ENCODE measurements at regions not wholly inside any gene's neighbourhood (a gene's known extent, or its start where the extent isn't known, plus 50 kb on each side); places are given as distances from the start of the nearest gene placed in this dataset.
"Not testable (repeated sequence)": the region's sequence is repeated elsewhere in the genome, so short reads cannot be mapped to it uniquely, and the experiment has no call there.

GRCh38 chr9:81424431-81424830 is 264.9 kb downstream of the TLE1 start:
- no peak for DNase-seq

DNA sequence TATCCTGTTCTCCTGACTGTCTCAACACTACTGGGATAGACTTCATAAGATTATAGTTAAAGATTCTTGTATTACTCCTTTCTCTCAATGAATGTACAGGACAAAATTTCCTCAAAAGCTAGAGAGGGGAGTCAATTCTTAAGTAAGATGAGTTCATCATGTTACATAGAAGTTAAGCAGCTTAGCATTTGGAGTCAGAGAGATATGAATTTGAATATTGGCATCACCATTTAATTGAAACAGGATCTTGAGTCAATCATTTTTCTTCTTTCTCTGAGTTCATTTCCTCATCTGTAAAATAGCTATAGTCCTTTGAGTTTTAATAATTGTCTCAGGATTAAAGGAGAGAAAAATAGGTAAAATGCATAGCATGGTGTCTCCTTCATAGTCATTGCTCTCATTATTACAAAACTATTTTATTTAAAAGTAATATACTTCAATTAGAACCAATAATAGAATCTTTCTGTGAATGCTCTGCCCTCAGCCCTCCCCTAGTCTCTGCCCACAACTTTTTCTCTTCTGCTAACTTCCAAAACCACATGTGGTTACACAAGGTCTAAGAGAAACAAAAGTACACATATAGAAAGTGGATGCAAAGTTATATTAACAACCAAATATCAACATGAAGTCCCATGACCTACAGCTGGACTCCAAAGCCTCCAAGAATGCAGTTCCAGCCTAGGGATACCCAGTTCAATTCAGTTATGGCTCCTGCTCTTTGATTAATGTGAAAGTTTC is 265.6 kb downstream of the TLE1 start:
- peak in 1 of 2 donors; percentile 17 for DNase-seq

DNA sequence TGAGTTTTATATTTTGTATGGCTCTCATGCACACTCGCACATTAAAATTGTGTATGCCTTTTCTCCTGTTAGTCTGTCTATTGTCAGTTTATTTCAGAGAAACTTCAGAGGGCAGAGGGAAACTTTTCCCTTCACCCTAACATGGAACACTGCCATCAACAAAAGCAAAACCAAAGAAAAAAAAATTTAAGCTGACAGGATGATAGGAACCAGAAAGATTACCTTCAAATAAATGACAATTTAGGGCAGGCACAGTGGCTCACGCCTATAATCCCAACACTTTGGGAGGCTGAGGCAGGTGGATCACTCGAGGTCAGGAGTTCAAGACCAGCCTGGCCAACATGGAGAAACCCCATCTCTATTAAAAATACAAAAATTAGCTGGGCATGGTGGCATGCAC is 268.3 kb downstream of the TLE1 start:
- not testable (repeated sequence) for DNase-seq

GRCh38 chr9:81420024-81420423 is 269.3 kb downstream of the TLE1 start:
- DNase-seq: no peak

DNA sequence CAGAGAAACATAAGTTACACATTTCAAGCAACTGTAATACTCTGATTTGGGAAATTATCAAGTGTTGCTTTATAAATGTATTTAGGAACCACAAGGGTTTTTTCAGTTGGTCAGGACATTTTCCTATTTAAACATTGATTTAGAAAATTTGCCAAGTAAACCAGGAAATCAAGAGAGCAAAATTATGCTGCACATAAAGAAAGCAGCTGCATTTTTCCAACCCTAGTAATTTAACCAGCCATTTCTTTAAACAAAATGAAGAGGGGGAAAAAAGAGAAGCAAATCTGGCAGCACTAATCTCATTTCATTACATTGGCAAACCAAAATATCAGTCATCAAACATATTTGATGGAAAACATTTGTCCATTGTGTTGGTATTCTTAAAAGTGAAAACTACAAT is 271.4 kb downstream of the TLE1 start:
- DNase-seq: no peak

DNA sequence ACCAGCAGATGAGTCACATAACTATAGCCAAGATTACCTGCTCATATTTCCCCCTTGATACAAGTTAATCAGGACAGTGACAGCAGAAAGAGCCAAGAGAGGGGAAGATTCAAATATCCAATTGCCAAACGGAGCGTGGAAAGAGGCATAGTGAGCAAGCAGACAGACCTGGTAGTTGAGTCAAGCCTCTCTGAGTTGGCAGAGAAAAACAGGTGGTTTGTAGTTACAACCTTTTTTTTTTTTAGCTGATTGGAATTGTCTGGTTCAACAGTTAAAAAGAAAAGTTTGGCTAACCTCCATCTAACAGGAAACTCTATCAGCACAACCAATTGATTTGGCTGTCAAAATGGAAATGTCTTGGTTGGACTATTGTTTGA is 272.1 kb downstream of the TLE1 start:
- DNase-seq: no peak

DNA sequence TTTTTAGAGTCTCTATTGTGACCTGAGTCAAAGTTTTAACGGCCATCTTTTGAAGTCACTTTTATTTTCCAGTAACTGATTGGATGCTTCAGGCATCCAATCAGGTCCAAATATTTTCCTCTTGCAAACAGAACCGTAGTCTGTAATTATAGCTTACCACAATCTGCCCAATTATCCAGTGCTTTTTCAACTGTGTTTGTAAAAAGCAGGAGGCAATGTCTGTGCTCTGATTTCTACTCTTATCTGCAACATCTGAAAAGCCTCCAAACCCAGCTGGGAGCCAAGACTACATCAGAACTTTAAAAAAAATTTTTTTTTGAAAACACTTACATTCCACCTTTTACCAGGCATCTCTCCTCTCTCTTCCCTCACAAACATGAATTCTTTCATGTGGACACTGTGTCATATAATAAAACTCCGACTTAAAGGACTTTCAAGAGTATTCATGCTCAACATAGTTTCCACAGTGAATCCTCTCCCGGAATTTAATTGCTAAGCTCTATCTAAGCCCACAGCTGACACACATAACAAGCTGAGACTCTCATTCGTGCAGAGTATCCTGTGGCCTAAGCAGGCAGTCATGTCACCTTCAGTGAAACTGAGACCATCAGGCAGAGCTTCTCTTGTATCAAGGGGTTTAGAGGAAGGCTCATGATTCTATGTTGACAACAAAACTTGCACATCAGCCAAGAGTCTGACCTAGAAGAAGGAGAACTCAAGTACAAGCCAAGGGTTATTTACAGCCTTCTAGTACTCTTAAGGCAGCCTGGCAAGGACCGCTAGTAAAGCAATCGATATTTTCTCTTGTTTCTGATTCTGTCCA is 272.7 kb downstream of the TLE1 start:
- DNase-seq: no peak

DNA sequence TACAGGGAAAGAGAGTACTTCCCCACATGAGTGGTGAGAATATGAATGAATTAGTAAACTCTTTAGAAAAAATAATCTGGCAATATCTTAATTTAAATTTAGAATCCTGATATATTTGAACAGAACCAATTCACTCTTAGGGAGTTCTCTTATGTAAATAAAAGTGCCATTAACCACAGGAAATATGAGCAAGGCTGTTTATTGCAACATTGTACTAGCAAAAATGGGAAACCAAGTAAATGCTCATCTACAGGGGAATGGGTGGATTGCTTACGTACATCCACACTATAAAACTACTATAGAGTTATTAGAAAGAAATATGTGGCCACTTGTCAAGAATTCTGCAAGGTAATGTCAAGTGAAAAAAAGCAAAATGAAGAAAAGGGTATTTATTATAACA is 274.5 kb downstream of the TLE1 start:
- DNase-seq: peak in 1 of 2 donors; percentile 4

GRCh38 chr9:81411961-81412360 is 277.4 kb downstream of the TLE1 start:
- DNase-seq: no peak

- no peak for DNase-seq
Measured at GRCh38 chr9:81410201-81410600, 279.1 kb downstream of the TLE1 start.

DNA sequence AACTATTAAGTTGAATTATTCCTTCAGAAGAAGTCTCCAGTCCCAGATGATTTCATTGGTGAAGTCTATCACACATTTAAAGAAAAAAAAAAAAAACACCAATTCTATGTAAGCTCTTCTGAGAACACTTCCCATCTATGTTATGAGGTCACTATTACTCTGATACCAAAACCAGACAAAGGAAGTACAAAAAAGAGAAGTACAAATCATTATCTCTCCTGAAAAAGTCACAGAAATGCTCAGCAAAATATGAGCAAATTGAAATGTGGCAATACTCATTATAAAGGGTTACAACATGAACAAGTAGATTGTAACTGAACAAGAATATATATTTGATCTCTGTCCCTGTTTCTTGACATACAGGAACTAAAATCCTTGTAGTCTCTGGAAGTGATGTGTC is 280.4 kb downstream of the TLE1 start:
- peak; percentile 44 to 68 for DNase-seq

DNA sequence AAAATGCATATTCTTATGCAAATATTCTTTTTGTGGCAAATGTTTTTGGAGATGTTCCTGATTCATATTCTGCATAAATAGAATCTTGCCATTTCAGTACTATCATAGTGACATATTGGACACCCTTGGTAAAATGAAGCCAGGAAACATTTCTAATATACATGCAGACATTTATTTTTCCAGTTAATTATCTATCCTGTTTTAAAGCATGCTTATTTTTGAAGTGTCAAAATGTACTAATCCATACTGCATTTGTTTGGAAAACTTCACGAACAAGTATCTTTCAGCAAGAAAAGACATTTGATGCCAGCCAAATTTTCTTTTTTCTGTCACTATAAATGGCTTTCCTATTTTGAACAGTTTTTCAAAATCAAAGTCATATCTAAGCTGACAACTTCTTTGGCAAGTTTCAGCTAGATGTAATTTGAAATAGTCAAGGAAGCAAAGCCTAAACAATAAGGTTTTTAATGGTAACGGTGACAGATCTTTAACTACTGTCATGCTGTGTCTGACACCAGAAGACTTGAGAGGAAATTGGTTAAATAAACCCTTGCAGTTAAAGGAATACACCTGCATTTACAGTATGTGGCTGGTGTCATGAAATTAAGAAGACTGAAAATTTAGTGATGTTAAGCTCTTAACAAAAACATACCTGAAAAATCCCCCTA is 284.3 kb downstream of the TLE1 start:
- no peak for DNase-seq

- DNase-seq: no peak
Measured at GRCh38 chr9:81397481-81398381, 291.6 kb downstream of the TLE1 start.

DNA sequence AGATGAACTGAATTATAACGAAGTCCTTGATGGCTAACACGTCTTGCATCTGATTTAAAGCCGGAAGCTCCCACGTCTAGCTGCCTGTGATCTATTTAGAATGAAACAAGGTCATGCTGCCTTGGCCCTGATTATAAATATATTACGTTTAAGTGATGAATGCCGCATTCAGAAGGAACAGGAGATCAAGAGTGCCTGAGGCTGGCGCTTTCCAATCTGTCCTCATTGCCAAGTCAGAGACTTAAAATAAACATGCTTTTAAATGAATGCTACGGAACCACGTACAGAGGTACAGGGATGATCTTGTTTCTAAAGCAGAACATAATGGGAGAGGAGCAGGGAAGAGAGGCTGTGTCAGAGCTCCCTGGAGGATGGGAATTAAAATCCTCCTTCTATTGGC is 292.8 kb downstream of the TLE1 start:
- no peak for DNase-seq

- DNase-seq: no peak
Measured at GRCh38 chr9:81395676-81396054, 293.7 kb downstream of the TLE1 start.

DNA sequence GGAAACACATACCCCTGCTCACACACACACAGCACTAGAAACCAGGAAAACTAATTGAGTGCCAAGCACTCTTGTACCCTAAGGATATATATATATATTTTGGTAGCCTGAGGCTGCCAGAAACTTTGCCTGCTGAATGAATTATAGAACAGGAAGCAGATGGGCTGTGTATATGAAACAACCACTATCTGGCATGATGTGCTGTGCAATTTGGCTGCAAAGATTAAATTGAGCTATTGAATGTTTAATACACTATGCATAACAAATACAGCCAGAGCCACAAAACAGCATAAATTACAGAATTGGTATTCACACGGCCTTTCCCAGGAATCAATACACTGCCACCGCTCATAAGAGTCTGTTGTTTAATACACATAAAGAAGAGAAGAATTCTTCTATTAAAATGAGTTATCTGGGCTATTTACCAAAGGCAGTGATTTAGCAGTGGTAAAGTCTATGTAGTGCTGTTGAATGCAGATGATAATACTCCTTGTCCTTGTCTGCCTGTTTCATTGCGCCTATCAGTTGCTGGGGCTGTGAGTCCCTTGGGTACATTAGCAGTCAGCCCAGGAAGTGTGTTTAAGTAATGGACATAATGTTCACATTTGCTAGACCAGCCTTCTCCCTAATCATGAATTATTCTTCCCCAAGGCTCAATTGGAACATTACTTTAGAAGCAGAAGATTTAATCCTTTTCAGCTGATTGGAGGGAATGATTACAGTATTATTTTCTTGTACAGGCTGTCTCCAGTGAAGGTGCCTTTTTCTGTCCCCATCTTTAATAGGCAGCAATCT is 294.3 kb downstream of the TLE1 start:
- DNase-seq: no peak

DNA sequence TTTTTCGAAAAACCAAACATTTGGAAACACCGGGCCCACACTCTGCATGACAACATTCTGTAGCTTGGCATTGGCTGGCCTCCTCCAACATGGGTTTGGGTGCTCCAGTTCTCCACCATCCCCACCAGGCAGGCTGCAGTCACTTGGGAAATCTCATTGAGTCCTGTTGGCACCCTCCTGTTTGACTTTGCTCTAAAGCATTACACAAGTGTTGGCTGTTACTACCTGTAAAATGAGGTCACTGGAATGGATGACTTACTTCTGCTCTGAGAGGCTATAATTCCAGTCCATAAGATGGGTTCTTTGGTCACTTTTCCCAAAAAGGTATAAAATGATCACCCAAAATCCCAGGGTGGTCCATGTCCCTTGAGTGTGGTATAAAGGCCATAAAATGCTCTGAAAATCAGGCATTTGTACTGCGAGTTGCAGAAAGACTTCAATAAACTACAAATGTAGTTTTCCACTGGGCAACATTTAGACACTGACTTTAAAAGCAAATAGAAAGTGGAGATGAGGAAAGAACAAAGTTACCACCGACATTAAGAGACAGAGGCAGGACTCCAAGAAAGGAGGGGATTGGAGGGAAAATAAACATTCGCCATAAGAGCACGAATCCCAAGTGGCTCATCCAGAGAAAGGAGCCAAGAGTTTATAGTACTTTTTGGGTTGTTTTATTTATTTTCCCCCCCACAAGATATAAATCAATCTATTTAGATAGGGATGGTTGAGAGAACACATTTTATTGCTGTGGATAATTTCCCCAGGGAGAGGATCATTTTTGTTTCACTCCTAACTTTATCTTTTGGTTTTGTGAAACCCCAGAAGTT is 295.1 kb downstream of the TLE1 start:
- no peak for DNase-seq

- DNase-seq: no peak
Measured at GRCh38 chr9:81391457-81391825, 297.9 kb downstream of the TLE1 start.

GRCh38 chr9:81390792-81391456 is 298.4 kb downstream of the TLE1 start:
- DNase-seq: no peak

DNA sequence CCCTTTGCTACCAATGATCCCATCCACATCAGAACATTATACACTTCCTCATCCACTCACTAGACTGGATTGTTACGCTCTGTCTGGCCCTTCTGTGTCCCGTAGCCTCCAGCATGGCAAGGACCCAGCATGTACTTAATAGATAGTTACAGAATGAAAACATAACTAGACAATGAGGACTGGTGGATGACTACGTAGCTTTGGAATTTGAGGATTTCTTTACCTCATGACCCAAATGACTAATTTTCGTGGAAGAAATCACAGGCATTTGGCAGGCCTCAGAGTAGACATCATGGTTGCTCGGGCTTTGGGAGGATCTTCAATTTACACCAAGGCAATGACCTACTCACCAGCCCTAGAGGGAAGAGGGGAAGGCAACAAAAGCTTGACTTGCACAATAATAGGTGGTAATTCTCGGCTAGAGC is 299.8 kb downstream of the TLE1 start:
- DNase-seq: no peak
